HepG2 (cell line): ENCODE measurements at regions not wholly inside any gene's neighbourhood (a gene's known extent, or its start where the extent isn't known, plus 50 kb on each side); places are given as distances from the start of the nearest gene placed in this dataset.

Experiments
- ATAC-seq: fragments of 200-7000 bp; cut with Tn5 transposase; 3 replicates; pipeline ENCODE4 v1.9.1; 2020; ENCODE audit warnings: mild to moderate bottlenecking, moderate library complexity
- BruUV-seq: library from RNA; stranded (reverse); fragments of 400-500 nt; replicated peaks from 2 replicates; lab custom pipeline; 2021; lab: Mats Ljungman, UMichigan
- CTCF ChIA-PET: fragments of 300-600 bp; formaldehyde crosslinking; extraction: SDS; loops from one replicate; lab custom pipeline; 2021; ENCODE audit warnings: low total read pairs, inconsistent platforms, low intra/inter-chr PET ratio; lab: Yijun Ruan, JAX
- POLR2A ChIA-PET: fragments of 350-600 bp; sonication (Branson Sonifier 250); formaldehyde crosslinking; loops from one replicate; lab custom pipeline; 2020; ENCODE audit warnings: antibody characterized with exemption, inconsistent platforms; lab: Yijun Ruan, JAX
- DNase-seq: peaks from one replicate; pipeline ENCODE4 v3.0.0-alpha.2; 2015; ENCODE audit warnings: low spot score
- FAIRE-seq: peaks from 3 replicates; lab custom pipeline; 2011; peaks lifted over from hg19 to GRCh38; lab: Jason Lieb, UNC
- H2AFZ ChIP-seq: one replicate; pipeline ENCODE4 v1.6.1; 2011; ENCODE audit warnings: low read length, inconsistent platforms
- H3K27ac ChIP-seq: fragments of 300-600 bp; 3 replicates; pipeline ENCODE4 v1.8.0; 2011; ENCODE audit warnings: mixed run types, mild to moderate bottlenecking, mixed read lengths, low read length, inconsistent platforms; ENCODE audit not compliant: insufficient read depth; ENCODE audit errors: extremely low read length
- H3K27me3 ChIP-seq, 2 experiments: fragments of 200-600 bp in 1 of 2; 2 replicates in 1 of 2; 3 replicates in 1 of 2; pipeline versions ENCODE4 v1.6.0 to v1.8.0; 2011; ENCODE audit warnings: low read length in 2 of 2, mild to moderate bottlenecking in 2 of 2, moderate library complexity in 2 of 2, inconsistent platforms in 1 of 2; ENCODE audit not compliant: insufficient read depth in 2 of 2, control insufficient read depth in 1 of 2
- H3K36me3 ChIP-seq, 2 experiments: fragments of 200-600 bp in 1 of 2; replicated peaks in 1 of 2; 2 replicates in 1 of 2; 3 replicates in 1 of 2; pipeline versions ENCODE4 v1.5.1 to v1.8.0; 2011; ENCODE audit warnings: low read length in 2 of 2, inconsistent platforms in 1 of 2; ENCODE audit not compliant: insufficient read depth in 2 of 2, control insufficient read depth in 1 of 2
- H3K4me1 ChIP-seq: 2 replicates; pipeline ENCODE4 v1.5.1; 2012; ENCODE audit warnings: low read length, inconsistent platforms; ENCODE audit not compliant: insufficient read depth
- H3K4me2 ChIP-seq: 2 replicates; pipeline ENCODE4 v1.6.0; 2011; ENCODE audit warnings: low read depth, low read length, inconsistent platforms
- H3K4me3 ChIP-seq, 3 experiments: fragments of 200-600 bp in 1 of 3; sonication (generic), shearing (Covaris generic) in 1 of 3; replicated peaks in 1 of 3; 2 replicates each; pipeline ENCODE4 v1.5.1; 2011 to 2016; ENCODE audit warnings: low read length in 3 of 3, inconsistent platforms in 2 of 3, low read depth in 2 of 3, mild to moderate bottlenecking in 2 of 3, control low read depth in 1 of 3, mixed read lengths in 1 of 3; ENCODE audit not compliant: insufficient read depth in 1 of 3
- H3K79me2 ChIP-seq: one replicate; pipeline ENCODE4 v1.6.1; 2011; ENCODE audit warnings: low read length, inconsistent platforms; ENCODE audit not compliant: insufficient read depth
- H3K9ac ChIP-seq: 2 replicates; pipeline ENCODE4 v1.6.0; 2011; ENCODE audit warnings: mild to moderate bottlenecking, low read depth, low read length, inconsistent platforms; ENCODE audit not compliant: insufficient read depth
- H3K9me3 ChIP-seq: 2 replicates; pipeline ENCODE4 v1.5.1; 2012; ENCODE audit warnings: mild to moderate bottlenecking, low read length
- H4K20me1 ChIP-seq: 2 replicates; pipeline ENCODE4 v1.6.0; 2011; ENCODE audit warnings: inconsistent platforms, mild to moderate bottlenecking, low read length, moderate library complexity; ENCODE audit not compliant: insufficient read depth
- ATF3 ChIP-seq: sonication (generic); formaldehyde crosslinking; IDR thresholded peaks from 2 replicates; pipeline ENCODE4 v1.4.0; 2020; ENCODE audit warnings: missing genetic modification reagents
- ATF7 ChIP-seq, 2 experiments: fragments of 450-650 bp in 1 of 2; sonication (generic) in 1 of 2; formaldehyde crosslinking in 1 of 2; IDR thresholded peaks; 2 replicates each; pipeline versions ENCODE4 v1.4.0 to v1.6.1; 2016 to 2020; ENCODE audit warnings: antibody characterized with exemption in 1 of 2, mild to moderate bottlenecking in 1 of 2, missing genetic modification reagents in 1 of 2
- CCAR2 ChIP-seq: fragments of 200-400 bp; formaldehyde crosslinking; optimal IDR thresholded peaks from 2 replicates; pipeline ENCODE3; 2018; ENCODE audit warnings: low read depth, mild to moderate bottlenecking, low read length, moderate library complexity
- CENPT ChIP-seq: sonication (generic); formaldehyde crosslinking; IDR thresholded peaks from 2 replicates; pipeline ENCODE4 v1.8.0; 2022; ENCODE audit warnings: low read depth, mild to moderate bottlenecking, moderate library complexity, missing genetic modification reagents
- CREB1 ChIP-seq, 2 experiments: fragments of 450-650 bp in 1 of 2; IDR thresholded peaks; 2 replicates each; pipeline ENCODE4 v1.6.1; 2016 to 2017; ENCODE audit warnings: control low read depth in 1 of 2, mild to moderate bottlenecking in 1 of 2, missing compliant biosample characterization in 1 of 2, missing genetic modification characterization in 1 of 2
- FOXO4 ChIP-seq: sonication (generic); formaldehyde crosslinking; conservative IDR thresholded peaks from 2 replicates; pipeline ENCODE4 v1.8.1; 2023; ENCODE audit warnings: missing genetic modification reagents
- KAT7 ChIP-seq: IDR thresholded peaks from 2 replicates; pipeline ENCODE4 v1.6.1; 2018; ENCODE audit warnings: borderline replicate concordance, missing compliant biosample characterization
- MIXL1 ChIP-seq: IDR thresholded peaks from 2 replicates; pipeline ENCODE4 v1.6.1; 2016
- MXI1 ChIP-seq: IDR thresholded peaks from 3 replicates; pipeline ENCODE4 v1.6.1; 2012; ENCODE audit warnings: low read depth, low read length, inconsistent platforms, borderline replicate concordance
- NFE2 ChIP-seq: sonication (generic); formaldehyde crosslinking; IDR thresholded peaks from 2 replicates; pipeline ENCODE4 v1.4.0; 2020; ENCODE audit warnings: missing genetic modification reagents
- RBM39 ChIP-seq: fragments of 200-400 bp; formaldehyde crosslinking; IDR thresholded peaks from one replicate; pipeline ENCODE4 v1.6.1; 2018; ENCODE audit warnings: antibody characterized with exemption, mild to moderate bottlenecking, low read depth, low read length; ENCODE audit not compliant: poor library complexity, severe bottlenecking
- SMAD1 ChIP-seq: sonication (generic); formaldehyde crosslinking; IDR thresholded peaks from 2 replicates; pipeline ENCODE4 v1.4.0; 2020; ENCODE audit warnings: missing genetic modification reagents, low read depth, mild to moderate bottlenecking, borderline replicate concordance
- SRSF4 ChIP-seq: fragments of 200-400 bp; formaldehyde crosslinking; IDR thresholded peaks from one replicate; pipeline ENCODE4 v1.6.1; 2018; ENCODE audit warnings: mild to moderate bottlenecking, low read depth, low read length, moderate library complexity; ENCODE audit not compliant: poor library complexity, severe bottlenecking
- TFDP2 ChIP-seq: sonication (generic); formaldehyde crosslinking; IDR thresholded peaks from 2 replicates; pipeline ENCODE4 v1.4.0; 2020; ENCODE audit warnings: missing genetic modification reagents
- ZFP91 ChIP-seq: sonication (generic); formaldehyde crosslinking; IDR thresholded peaks from 2 replicates; pipeline ENCODE4 v1.9.0; 2022; ENCODE audit warnings: missing genetic modification reagents, mild to moderate bottlenecking, borderline replicate concordance
- ZNF143 ChIP-seq: sonication (generic); formaldehyde crosslinking; IDR thresholded peaks from 2 replicates; pipeline ENCODE4 v1.4.0; 2020; ENCODE audit warnings: missing genetic modification reagents
- ZNF335 ChIP-seq: sonication (generic); formaldehyde crosslinking; IDR thresholded peaks from 2 replicates; pipeline ENCODE4 v1.4.0; 2020; ENCODE audit warnings: missing genetic modification reagents
- ZSCAN31 ChIP-seq: sonication (generic); formaldehyde crosslinking; IDR thresholded peaks from 2 replicates; pipeline ENCODE4 v1.5.0; 2020; ENCODE audit warnings: low read depth, mild to moderate bottlenecking, missing genetic modification reagents
- WGBS: methylation state at CpG from one replicate; pipeline ENCODE4 v1.1.6; 2017; ENCODE audit warnings: low lambda C conversion rate; 5-methylcytosine and 5-hydroxymethylcytosine counted together
- in situ Hi-C: cut with HindIII; loops from 2 replicates; pipeline ENCODE4 v1.10.0; 2017; ENCODE audit warnings: low pct_unique_long_range_greater_than_20kb; ENCODE audit not compliant: extremely low pct_ligation_motif_present
- intact Hi-C: fragments of 100-400 bp; cut with micrococcal nuclease; formaldehyde crosslinking; loops from one replicate; pipeline ENCODE4 v1.10.0; 2022; ENCODE audit not compliant: unreplicated experiment

GRCh38 chr20:58010666-58011065 is 217.8 kb downstream of the ANKRD60 start:
- H3K4me2 ChIP-seq: no peak overlapping the region
- WGBS: 35% methylated on average over 13 of the region's 13 CpGs
- intact Hi-C loops (no loop called here), in situ Hi-C loops (no loop called here)
- H3K27me3 ChIP-seq: peaks cover 2 to 59% of the 10 kb centered on the region in 2 experiments; a peak in 3 of 5 replicates
- H4K20me1 ChIP-seq: no peaks in the 10 kb centered on the region; the same call in 1 of the 2 replicates
- no peaks in the 10 kb centered on the region for H3K4me1 ChIP-seq
- FAIRE-seq: no peak
- no peaks in the 10 kb centered on the region for H3K79me2 ChIP-seq
- no peak overlapping the region for H3K9ac ChIP-seq
- BruUV-seq: no TSS peak
- H3K27ac ChIP-seq: no peak overlapping the region
- ChIA-PET POLR2A (no interaction called here), CTCF (no interaction called here)
- no peak overlapping the region for H2AFZ ChIP-seq
- H3K36me3 ChIP-seq: no peaks in the 10 kb centered on the region
- no peak for DNase-seq
- no peak for ATAC-seq
- H3K9me3 ChIP-seq: no peaks in the 10 kb centered on the region
- TF ChIP-seq ATF7 (IDR thresholded peaks at IDR 0.05) (no peak), ATF7 (CRISPR knock-in tag; IDR thresholded peaks at IDR 0.05) (no peak), CREB1 (IDR thresholded peaks at IDR 0.05) (no peak), CREB1 (CRISPR knock-in tag; IDR thresholded peaks at IDR 0.05) (no peak), MIXL1 (CRISPR knock-in tag) (no peak), SMAD1 (CRISPR knock-in tag) (no peak), ZNF335 (no peak), FOXO4 (no peak), CCAR2 (no peak), MXI1 (no peak), RBM39 (no peak), CENPT (CRISPR knock-in tag) (no peak), SRSF4 (no peak), ZSCAN31 (CRISPR knock-in tag) (no peak), ZFP91 (no peak), ATF3 (CRISPR knock-in tag) (no peak), ZNF143 (CRISPR knock-in tag) (no peak), TFDP2 (CRISPR knock-in tag) (no peak), NFE2 (CRISPR knock-in tag) (no peak), KAT7 (CRISPR knock-in tag) (no peak)
- no peak overlapping the region for H3K4me3 ChIP-seq
